Hepatocyte (in vitro differentiated cells): ENCODE measurements at regions not wholly inside any gene's neighbourhood (a gene's known extent, or its start where the extent isn't known, plus 50 kb on each side); places are given as distances from the start of the nearest gene placed in this dataset.

Experiments used
- DNase-seq: peaks from one replicate; pipeline ENCODE4 v3.0.0-alpha.2; 2016; ENCODE audit warnings: low spot score
- H2AFZ ChIP-seq: fragments of 200-600 bp; sonication (generic); 2 replicates; pipeline ENCODE4 v1.6.0; 2016; ENCODE audit warnings: antibody characterized with exemption, mild to moderate bottlenecking
- H3K27ac ChIP-seq: fragments of 200-600 bp; sonication (generic); 2 replicates; pipeline ENCODE4 v1.5.1; 2016; ENCODE audit warnings: mild to moderate bottlenecking
- H3K27me3 ChIP-seq: fragments of 200-600 bp; sonication (generic); 2 replicates; pipeline ENCODE4 v1.6.1; 2016
- H3K36me3 ChIP-seq: fragments of 200-600 bp; sonication (generic); replicated peaks from 2 replicates; pipeline ENCODE4 v1.5.1; 2016; ENCODE audit warnings: low read depth; ENCODE audit not compliant: insufficient read depth
- H3K4me1 ChIP-seq: fragments of 200-600 bp; sonication (generic); 2 replicates; pipeline ENCODE4 v1.5.1; 2016; ENCODE audit warnings: mild to moderate bottlenecking, moderate library complexity; ENCODE audit not compliant: insufficient read depth
- H3K4me2 ChIP-seq: fragments of 200-600 bp; sonication (generic); 2 replicates; pipeline ENCODE4 v1.6.0; 2016
- H3K4me3 ChIP-seq: fragments of 200-600 bp; sonication (generic); 2 replicates; pipeline ENCODE4 v1.5.1; 2016; ENCODE audit warnings: mild to moderate bottlenecking
- H3K79me2 ChIP-seq: fragments of 200-600 bp; sonication (generic); 2 replicates; pipeline ENCODE4 v1.6.0; 2017; ENCODE audit warnings: mild to moderate bottlenecking
- H3K9me2 ChIP-seq: fragments of 200-600 bp; sonication (generic); replicated peaks from 2 replicates; pipeline ENCODE4 v1.6.0; 2017; ENCODE audit warnings: mild to moderate bottlenecking; ENCODE audit not compliant: insufficient read depth
- H3K9me3 ChIP-seq: fragments of 200-600 bp; sonication (generic); 2 replicates; pipeline ENCODE4 v1.5.1; 2016; ENCODE audit warnings: low read depth, mild to moderate bottlenecking
- H4K20me1 ChIP-seq: fragments of 200-600 bp; sonication (generic); 2 replicates; pipeline ENCODE4 v1.6.0; 2016; ENCODE audit warnings: mild to moderate bottlenecking; ENCODE audit not compliant: insufficient read depth, poor library complexity, severe bottlenecking
- CTCF ChIP-seq: fragments of 200-600 bp; sonication (generic); IDR thresholded peaks from 2 replicates; pipeline ENCODE4 v1.5.1; 2016; ENCODE audit warnings: antibody characterized with exemption, mild to moderate bottlenecking; ENCODE audit not compliant: poor library complexity
- EZH2 ChIP-seq: fragments of 200-600 bp; sonication (generic); IDR thresholded peaks from 2 replicates; pipeline ENCODE4 v1.6.1; 2016; ENCODE audit warnings: antibody characterized with exemption, mild to moderate bottlenecking, borderline replicate concordance
- EZH2phosphoT487 ChIP-seq: fragments of 200-600 bp; sonication (generic); IDR thresholded peaks from one replicate; pipeline ENCODE4 v1.6.1; 2018; ENCODE audit warnings: antibody characterized with exemption, mild to moderate bottlenecking, low read depth, moderate library complexity; ENCODE audit not compliant: unreplicated experiment, severe bottlenecking
- WGBS: methylation state at CpG from one replicate; pipeline ENCODE4 v1.1.6; 2016; ENCODE audit warnings: low lambda C conversion rate; ENCODE audit errors: missing lambda C conversion rate; 5-methylcytosine and 5-hydroxymethylcytosine counted together

DNA sequence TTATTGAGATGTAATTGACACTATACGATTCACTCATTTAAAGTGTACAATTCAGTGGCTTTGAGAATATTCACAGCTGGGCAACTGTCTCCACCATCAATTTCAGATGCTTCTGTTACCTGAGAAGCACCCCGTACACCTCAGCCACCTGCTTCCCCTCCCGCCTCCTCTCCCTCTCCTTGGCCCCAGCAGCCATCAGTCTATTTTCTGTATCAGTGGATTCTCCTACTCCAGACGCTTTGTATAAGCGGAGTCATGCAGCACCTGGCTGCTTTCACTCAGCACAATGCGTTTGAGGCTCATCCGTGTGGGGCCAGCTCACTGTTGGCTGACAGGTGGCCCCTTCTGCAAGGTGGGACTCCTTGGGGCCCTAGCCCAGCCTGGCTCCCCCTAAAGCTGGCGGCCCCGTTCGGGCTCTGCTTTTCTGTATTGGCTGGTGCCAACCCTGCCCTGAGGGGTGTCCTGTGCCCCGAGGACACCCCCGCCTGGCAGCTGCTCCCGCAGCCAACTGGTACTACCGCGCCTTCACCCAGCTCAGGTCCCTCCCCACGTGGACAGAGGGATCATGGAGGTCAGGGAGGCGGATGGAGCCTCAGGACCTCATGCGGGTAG is 124.4 kb upstream of the COL5A1 start:
- WGBS: 92% methylated on average over 18 of the region's 18 CpGs
- H3K36me3 ChIP-seq: no peaks in the 10 kb centered on the region
- no peak for TF ChIP-seq CTCF
- TF ChIP-seq EZH2phosphoT487: no peak
- TF ChIP-seq EZH2: no peak
- no peak overlapping the region for H2AFZ ChIP-seq
- no peaks in the 10 kb centered on the region for H3K79me2 ChIP-seq
- H3K4me2 ChIP-seq: no peak overlapping the region
- H3K27me3 ChIP-seq: no peaks in the 10 kb centered on the region
- DNase-seq: no peak
- no peak overlapping the region for H3K27ac ChIP-seq
- no peak overlapping the region for H3K4me3 ChIP-seq
- no peaks in the 10 kb centered on the region for H3K9me3 ChIP-seq
- H3K4me1 ChIP-seq: no peaks in the 10 kb centered on the region
- no peaks in the 10 kb centered on the region for H4K20me1 ChIP-seq
- no peaks in the 10 kb centered on the region for H3K9me2 ChIP-seq

DNA sequence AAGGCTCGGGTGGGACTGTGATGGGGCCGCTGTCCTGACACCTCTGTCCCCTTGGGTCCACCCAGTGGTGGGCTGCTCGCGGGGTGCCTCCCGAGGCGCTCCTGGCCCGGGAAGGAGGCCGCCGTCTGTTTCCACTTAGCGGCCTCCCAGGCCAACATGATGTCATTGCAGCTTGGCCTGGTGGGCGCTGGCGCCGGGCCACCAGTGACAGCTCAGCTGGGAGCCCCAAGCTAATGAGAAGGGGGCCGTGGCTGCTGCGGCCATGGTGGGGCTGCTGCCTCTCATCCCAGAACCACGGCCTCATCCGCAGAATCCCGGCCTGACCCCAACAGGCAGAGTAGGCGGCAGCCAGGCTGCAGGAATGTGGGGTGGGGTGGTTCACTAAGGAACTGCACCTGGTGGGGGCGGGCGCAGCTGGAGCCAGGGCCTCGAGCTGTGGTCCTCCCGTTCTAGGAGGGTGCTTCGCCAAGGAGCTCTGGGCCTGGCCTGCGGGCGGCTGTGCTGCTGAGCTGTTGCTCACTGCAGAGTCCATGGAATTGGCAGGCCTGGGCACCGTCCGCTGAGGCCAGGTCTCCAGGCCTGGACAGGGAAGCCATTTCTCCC is 123.5 kb upstream of the COL5A1 start:
- H3K4me3 ChIP-seq: no peak overlapping the region
- no peaks in the 10 kb centered on the region for H3K36me3 ChIP-seq
- H3K27me3 ChIP-seq: no peaks in the 10 kb centered on the region
- no peak for TF ChIP-seq EZH2phosphoT487
- H2AFZ ChIP-seq: no peak overlapping the region
- H3K79me2 ChIP-seq: no peaks in the 10 kb centered on the region
- no peaks in the 10 kb centered on the region for H3K4me1 ChIP-seq
- H3K9me3 ChIP-seq: no peaks in the 10 kb centered on the region
- no peak overlapping the region for H3K27ac ChIP-seq
- no peak overlapping the region for H3K4me2 ChIP-seq
- H4K20me1 ChIP-seq: no peaks in the 10 kb centered on the region
- DNase-seq: no peak
- H3K9me2 ChIP-seq: no peaks in the 10 kb centered on the region
- 74% methylated on average over 25 of the region's 28 CpGs for WGBS

GRCh38 chr9:134519375-134520070 is 122.1 kb upstream of the COL5A1 start:
- Histone ChIP-seq H3K36me3 (no peaks in the 10 kb centered on the region), H2AFZ (no peak overlapping the region), H3K4me3 (no peak overlapping the region), H3K4me2 (no peak overlapping the region), H4K20me1 (no peaks in the 10 kb centered on the region), H3K27me3 (no peaks in the 10 kb centered on the region), H3K79me2 (no peaks in the 10 kb centered on the region), H3K9me2 (no peaks in the 10 kb centered on the region), H3K9me3 (no peaks in the 10 kb centered on the region), H3K4me1 (no peaks in the 10 kb centered on the region), H3K27ac (no peak overlapping the region)
- no peak for DNase-seq
- WGBS: 84% methylated on average over 15 of the region's 15 CpGs
- TF ChIP-seq EZH2: no peak

GRCh38 chr9:134521817-134522501 is 119.6 kb upstream of the COL5A1 start:
- H3K27me3 ChIP-seq: no peaks in the 10 kb centered on the region
- no peaks in the 10 kb centered on the region for H3K9me3 ChIP-seq
- H3K4me1 ChIP-seq: peaks cover 2% of the 10 kb centered on the region
- 78% methylated on average over 25 of the region's 25 CpGs for WGBS
- H3K4me3 ChIP-seq: no peak overlapping the region
- no peak overlapping the region for H3K4me2 ChIP-seq
- TF ChIP-seq CTCF (no peak), EZH2phosphoT487 (no peak), EZH2 (no peak)
- no peak overlapping the region for H3K27ac ChIP-seq
- H2AFZ ChIP-seq: no peak overlapping the region
- no peaks in the 10 kb centered on the region for H3K79me2 ChIP-seq
- no peaks in the 10 kb centered on the region for H3K9me2 ChIP-seq
- H3K36me3 ChIP-seq: no peaks in the 10 kb centered on the region
- no peak for DNase-seq
- H4K20me1 ChIP-seq: no peaks in the 10 kb centered on the region
